Type B pancreatic cell (in vitro differentiated cells): ENCODE measurements at regions not wholly inside any gene's neighbourhood (a gene's known extent, or its start where the extent isn't known, plus 50 kb on each side); places are given as distances from the start of the nearest gene placed in this dataset.

Source experiments
- DNase-seq: peaks from one replicate; pipeline ENCODE4 v3.0.0; 2021; ENCODE audit warnings: mixed read lengths; ENCODE audit not compliant: unreplicated experiment; ENCODE audit errors: extremely low spot score
- H3K27ac Mint-ChIP-seq: 2 replicates; pipeline ENCODE4 v1.8.0; 2021; ENCODE audit warnings: mild to moderate bottlenecking, mixed read lengths
- H3K27me3 Mint-ChIP-seq: 2 replicates; pipeline ENCODE4 v1.8.0; 2021; ENCODE audit warnings: mixed read lengths
- H3K36me3 Mint-ChIP-seq: 2 replicates; pipeline ENCODE4 v1.8.0; 2021; ENCODE audit warnings: mixed read lengths
- H3K4me1 Mint-ChIP-seq: one replicate; pipeline ENCODE4 v1.8.0; 2021; ENCODE audit warnings: mixed read lengths; ENCODE audit not compliant: unreplicated experiment
- H3K4me3 Mint-ChIP-seq: 2 replicates; pipeline ENCODE4 v1.8.0; 2021; ENCODE audit warnings: mild to moderate bottlenecking, mixed read lengths
- H3K9me3 Mint-ChIP-seq: 2 replicates; pipeline ENCODE4 v1.8.0; 2021; ENCODE audit warnings: mixed read lengths
- CTCF ChIP-seq: fragments of 200-600 bp; sonication (generic); conservative IDR thresholded peaks from 2 replicates; pipeline ENCODE4 v1.5.0; 2021; ENCODE audit warnings: antibody characterized with exemption, mild to moderate bottlenecking

- Mint-ChIP-seq H3K27me3 (peaks cover 6% of the 10 kb centered on the region), H3K4me3 (no peak overlapping the region), H3K9me3 (no peaks in the 10 kb centered on the region), H3K27ac (no peak overlapping the region), H3K36me3 (no peaks in the 10 kb centered on the region), H3K4me1 (peaks cover under 1% of the 10 kb centered on the region)
- no peak for TF ChIP-seq CTCF
- no peak for DNase-seq
Measured at GRCh38 chr17:11182430-11182829, 58.6 kb upstream of the SHISA6 start.

- Mint-ChIP-seq H3K4me1 (peaks cover 5% of the 10 kb centered on the region), H3K27me3 (no peaks in the 10 kb centered on the region), H3K27ac (no peak overlapping the region), H3K4me3 (no peak overlapping the region), H3K9me3 (no peaks in the 10 kb centered on the region), H3K36me3 (no peaks in the 10 kb centered on the region)
- no peak for DNase-seq
- TF ChIP-seq CTCF: no peak
Measured at GRCh38 chr17:11178581-11178980, 62.4 kb upstream of the SHISA6 start.

- H3K4me1 Mint-ChIP-seq: peaks cover 5% of the 10 kb centered on the region
- H3K36me3 Mint-ChIP-seq: no peaks in the 10 kb centered on the region
- no peak overlapping the region for H3K27ac Mint-ChIP-seq
Measured at GRCh38 chr17:11177340-11177739, 63.7 kb upstream of the SHISA6 start.

GRCh38 chr17:11176549-11176948 is 64.5 kb upstream of the SHISA6 start:
- Mint-ChIP-seq H3K4me1 (peaks cover 5% of the 10 kb centered on the region), H3K36me3 (no peaks in the 10 kb centered on the region)

More at GRCh38 chr17:11177340-11177739, 63.7 kb upstream of the SHISA6 start:
- TF ChIP-seq CTCF: no peak
- no peak for DNase-seq
- Mint-ChIP-seq H3K27me3 (no peaks in the 10 kb centered on the region), H3K9me3 (no peaks in the 10 kb centered on the region), H3K4me3 (no peak overlapping the region)

GRCh38 chr17:11170881-11171280 is 70.1 kb upstream of the SHISA6 start:
- DNase-seq: no peak
- peaks cover 6% of the 10 kb centered on the region for H3K4me1 Mint-ChIP-seq
- H3K9me3 Mint-ChIP-seq: no peaks in the 10 kb centered on the region
- H3K4me3 Mint-ChIP-seq: no peak overlapping the region
- H3K27me3 Mint-ChIP-seq: peaks cover 11% of the 10 kb centered on the region
- H3K36me3 Mint-ChIP-seq: no peaks in the 10 kb centered on the region
- H3K27ac Mint-ChIP-seq: no peak overlapping the region
- no peak for TF ChIP-seq CTCF

More at GRCh38 chr17:11176549-11176948, 64.5 kb upstream of the SHISA6 start:
- H3K27ac Mint-ChIP-seq: no peak overlapping the region
- no peak for TF ChIP-seq CTCF
- DNase-seq: no peak
- H3K4me3 Mint-ChIP-seq: no peak overlapping the region
- no peaks in the 10 kb centered on the region for H3K9me3 Mint-ChIP-seq
- H3K27me3 Mint-ChIP-seq: no peaks in the 10 kb centered on the region
